Mesendoderm (in vitro differentiated cells): ENCODE measurements at regions not wholly inside any gene's neighbourhood (a gene's known extent, or its start where the extent isn't known, plus 50 kb on each side); places are given as distances from the start of the nearest gene placed in this dataset.
"Not testable (repeated sequence)": the region's sequence is repeated elsewhere in the genome, so short reads cannot be mapped to it uniquely, and the experiment has no call there.

Experiments used
- DNase-seq: peaks from one replicate; pipeline ENCODE4 v3.0.0; 2013
- H2AK5ac ChIP-seq: 2 replicates; pipeline ENCODE4 v1.6.1; 2013; ENCODE audit warnings: low read length, inconsistent platforms
- H2BK120ac ChIP-seq: 2 replicates; pipeline ENCODE4 v1.6.1; 2013; ENCODE audit warnings: low read depth, mild to moderate bottlenecking, low read length, moderate library complexity, mixed read lengths
- H2BK15ac ChIP-seq: replicated peaks from 2 replicates; pipeline ENCODE4 v1.6.1; 2013; ENCODE audit warnings: low read depth, mild to moderate bottlenecking, moderate library complexity
- H2BK5ac ChIP-seq: 2 replicates; pipeline ENCODE4 v1.6.1; 2013; ENCODE audit warnings: low read length, inconsistent platforms
- H3K18ac ChIP-seq: 2 replicates; pipeline ENCODE4 v1.6.1; 2013; ENCODE audit warnings: mild to moderate bottlenecking, low read length, mixed read lengths
- H3K23ac ChIP-seq: one replicate; pipeline ENCODE4 v1.6.1; 2013; ENCODE audit warnings: low read length
- H3K27ac ChIP-seq: 2 replicates; pipeline ENCODE4 v1.5.1; 2013; ENCODE audit warnings: low read depth, mild to moderate bottlenecking, inconsistent platforms, low read length, moderate library complexity
- H3K27me3 ChIP-seq: 2 replicates; pipeline ENCODE4 v1.6.1; 2013; ENCODE audit warnings: low read length, control low read depth, mild to moderate bottlenecking, inconsistent platforms; ENCODE audit not compliant: insufficient read depth, poor library complexity
- H3K36me3 ChIP-seq: 2 replicates; pipeline ENCODE4 v1.6.1; 2013; ENCODE audit warnings: low read length, inconsistent platforms; ENCODE audit not compliant: control insufficient read depth, insufficient read depth
- H3K4ac ChIP-seq: one replicate; pipeline ENCODE4 v1.6.1; 2013; ENCODE audit warnings: low read depth, mild to moderate bottlenecking, low read length, moderate library complexity
- H3K4me1 ChIP-seq: 2 replicates; pipeline ENCODE4 v1.6.1; 2013; ENCODE audit warnings: low read depth, low read length, inconsistent platforms; ENCODE audit not compliant: control insufficient read depth
- H3K4me2 ChIP-seq: 2 replicates; pipeline ENCODE4 v1.6.1; 2013; ENCODE audit warnings: low read length
- H3K4me3 ChIP-seq: 2 replicates; pipeline ENCODE4 v1.5.1; 2013; ENCODE audit warnings: mild to moderate bottlenecking, low read length
- H3K56ac ChIP-seq: one replicate; pipeline ENCODE4 v1.6.1; 2013; ENCODE audit warnings: low read length
- H3K79me1 ChIP-seq: 2 replicates; pipeline ENCODE4 v1.6.1; 2013; ENCODE audit warnings: low read length, inconsistent platforms
- H3K79me2 ChIP-seq: 2 replicates; pipeline ENCODE4 v1.6.1; 2013; ENCODE audit warnings: mild to moderate bottlenecking, low read length; ENCODE audit not compliant: control insufficient read depth, insufficient read depth
- H3K9ac ChIP-seq: 2 replicates; pipeline ENCODE4 v1.6.1; 2013; ENCODE audit warnings: low read length, inconsistent platforms
- H4K5ac ChIP-seq: one replicate; pipeline ENCODE4 v1.6.1; 2013; ENCODE audit warnings: low read length
- H4K8ac ChIP-seq: one replicate; pipeline ENCODE4 v1.6.1; 2013; ENCODE audit warnings: low read depth, mild to moderate bottlenecking, control low read depth, low read length, moderate library complexity
- WGBS: extraction: QIAGEN DNeasy Blood & Tissue Kit; methylation state at CpG from one replicate; pipeline ENCODE4 v1.1.7; 2013; ENCODE audit warnings: low lambda C conversion rate, missing lambda C conversion rate; ENCODE audit not compliant: insufficient coverage; ENCODE audit errors: extremely low coverage; 5-methylcytosine and 5-hydroxymethylcytosine counted together

GRCh38 chr3:197394464-197395321 lies 96.3 kb upstream of the DLG1 start:
- Histone ChIP-seq H2BK5ac (no peak overlapping the region), H2BK120ac (no peak overlapping the region), H4K5ac (no peak overlapping the region), H3K23ac (no peak overlapping the region), H3K4ac (no peak overlapping the region), H3K27ac (no peak overlapping the region), H3K79me1 (no peaks in the 10 kb centered on the region), H2BK15ac (no peak overlapping the region), H3K4me2 (no peak overlapping the region), H3K4me3 (no peak overlapping the region), H2AK5ac (no peak overlapping the region), H3K27me3 (no peaks in the 10 kb centered on the region), H4K8ac (no peak overlapping the region), H3K36me3 (no peaks in the 10 kb centered on the region), H3K56ac (no peak overlapping the region), H3K79me2 (no peaks in the 10 kb centered on the region), H3K9ac (no peak overlapping the region), H3K4me1 (peaks cover 5% of the 10 kb centered on the region), H3K18ac (no peak overlapping the region)
- DNase-seq: peak; percentile 45
- WGBS: no CpG with 5 or more reads among the region's 25 CpGs

- H3K18ac ChIP-seq: not testable (repeated sequence)
Measured at GRCh38 chr3:197394126-197394463, 95.7 kb upstream of the DLG1 start.

GRCh38 chr3:197393711-197394110 lies 95.3 kb upstream of the DLG1 start:
- H3K79me2 ChIP-seq: no peaks in the 10 kb centered on the region
- no peaks in the 10 kb centered on the region for H3K27me3 ChIP-seq
- no peak overlapping the region for H4K8ac ChIP-seq
- no peak for DNase-seq
- no peak overlapping the region for H4K5ac ChIP-seq
- H3K4me3 ChIP-seq: no peak overlapping the region
- no peak overlapping the region for H3K56ac ChIP-seq
- H3K4ac ChIP-seq: no peak overlapping the region
- no peak overlapping the region for H3K9ac ChIP-seq
- no peak overlapping the region for H2BK5ac ChIP-seq
- H3K4me1 ChIP-seq: no peaks in the 10 kb centered on the region
- H3K27ac ChIP-seq: no peak overlapping the region
- H3K79me1 ChIP-seq: no peaks in the 10 kb centered on the region
- no peak overlapping the region for H2BK120ac ChIP-seq
- no CpG with 5 or more reads among the region's 4 CpGs for WGBS
- no peak overlapping the region for H3K18ac ChIP-seq
- no peak overlapping the region for H3K23ac ChIP-seq
- no peak overlapping the region for H3K4me2 ChIP-seq
- no peak overlapping the region for H2BK15ac ChIP-seq
- no peaks in the 10 kb centered on the region for H3K36me3 ChIP-seq
- no peak overlapping the region for H2AK5ac ChIP-seq

More at GRCh38 chr3:197394126-197394463, 95.7 kb upstream of the DLG1 start:
- DNase-seq, H3K4ac ChIP-seq, H3K27me3 ChIP-seq, H2AK5ac ChIP-seq, H3K4me2 ChIP-seq, H3K9ac ChIP-seq, H3K23ac ChIP-seq, H3K36me3 ChIP-seq, H3K56ac ChIP-seq, H2BK120ac ChIP-seq, H3K4me1 ChIP-seq, H3K27ac ChIP-seq, H4K8ac ChIP-seq, H4K5ac ChIP-seq, H3K4me3 ChIP-seq, H3K79me1 ChIP-seq, H2BK5ac ChIP-seq, H2BK15ac ChIP-seq, H3K79me2 ChIP-seq: not testable (repeated sequence)
- no CpG with 5 or more reads among the region's 8 CpGs for WGBS

- Histone ChIP-seq H4K8ac (no peak overlapping the region), H4K5ac (no peak overlapping the region), H3K4me3 (no peak overlapping the region), H3K79me2 (no peaks in the 10 kb centered on the region), H3K4me2 (no peak overlapping the region), H3K4ac (no peak overlapping the region), H2BK15ac (no peak overlapping the region), H2BK5ac (no peak overlapping the region), H3K56ac (no peak overlapping the region), H3K36me3 (no peaks in the 10 kb centered on the region), H3K27ac (no peak overlapping the region), H3K23ac (no peak overlapping the region), H3K79me1 (no peaks in the 10 kb centered on the region), H2AK5ac (no peak overlapping the region), H2BK120ac (no peak overlapping the region), H3K4me1 (no peaks in the 10 kb centered on the region), H3K18ac (no peak overlapping the region), H3K9ac (no peak overlapping the region), H3K27me3 (no peaks in the 10 kb centered on the region)
- no peak for DNase-seq
- WGBS: no CpG with 5 or more reads among the region's 3 CpGs
Measured at GRCh38 chr3:197392961-197393360, 94.5 kb upstream of the DLG1 start.

- Histone ChIP-seq H3K36me3 (no peaks in the 10 kb centered on the region), H3K56ac (no peak overlapping the region), H3K4ac (no peak overlapping the region), H3K27me3 (no peaks in the 10 kb centered on the region), H2BK15ac (no peak overlapping the region), H2AK5ac (no peak overlapping the region), H2BK5ac (no peak overlapping the region), H2BK120ac (no peak overlapping the region), H3K27ac (no peak overlapping the region), H4K5ac (no peak overlapping the region), H3K79me2 (no peaks in the 10 kb centered on the region), H3K4me2 (no peak overlapping the region), H3K18ac (no peak overlapping the region), H3K4me3 (no peak overlapping the region), H3K4me1 (no peaks in the 10 kb centered on the region), H3K9ac (no peak overlapping the region), H4K8ac (no peak overlapping the region), H3K23ac (no peak overlapping the region), H3K79me1 (no peaks in the 10 kb centered on the region)
- no peak for DNase-seq
- WGBS: no CpG with 5 or more reads among the region's 2 CpGs
Measured at GRCh38 chr3:197381371-197381770, 83.0 kb upstream of the DLG1 start.

- Histone ChIP-seq H3K27ac (no peak overlapping the region), H4K8ac (no peak overlapping the region), H3K4me1 (no peaks in the 10 kb centered on the region), H3K56ac (no peak overlapping the region), H2BK15ac (no peak overlapping the region), H3K18ac (no peak overlapping the region), H3K79me2 (no peaks in the 10 kb centered on the region), H3K36me3 (no peaks in the 10 kb centered on the region), H3K23ac (no peak overlapping the region), H3K4me3 (no peak overlapping the region), H3K27me3 (no peaks in the 10 kb centered on the region), H3K9ac (no peak overlapping the region), H2BK120ac (no peak overlapping the region), H3K4me2 (no peak overlapping the region), H2BK5ac (no peak overlapping the region), H3K4ac (no peak overlapping the region), H4K5ac (no peak overlapping the region), H2AK5ac (no peak overlapping the region), H3K79me1 (no peaks in the 10 kb centered on the region)
- DNase-seq: no peak
- WGBS: no CpG with 5 or more reads among the region's 5 CpGs
Measured at GRCh38 chr3:197380786-197381185, 82.4 kb upstream of the DLG1 start.
